Panc1 (cell line): ENCODE measurements at regions not wholly inside any gene's neighbourhood (a gene's known extent, or its start where the extent isn't known, plus 50 kb on each side); places are given as distances from the start of the nearest gene placed in this dataset.

ENCODE experiments used
- ATAC-seq: fragments of 200-7000 bp; cut with Tn5 transposase; 2 replicates; pipeline ENCODE4 v1.9.1; 2020; ENCODE audit warnings: mild to moderate bottlenecking, moderate library complexity
- BruUV-seq: library from RNA; stranded (reverse); fragments of 400-500 nt; replicated peaks from 2 replicates; lab custom pipeline; 2021; lab: Mats Ljungman, UMichigan
- CTCF ChIA-PET: fragments of 300-600 bp; sonication (Branson Sonifier 250); formaldehyde crosslinking; loops from one replicate; lab custom pipeline; 2022; ENCODE audit warnings: antibody characterized with exemption; lab: Charles Lee
- POLR2A ChIA-PET: fragments of 300-600 bp; sonication (Branson Sonifier 250); formaldehyde crosslinking; loops from one replicate; lab custom pipeline; 2022; ENCODE audit warnings: antibody characterized with exemption; lab: Charles Lee
- DNase-seq: peaks from one replicate; pipeline ENCODE4 v3.0.0-alpha.2; 2010; ENCODE audit warnings: low read depth, low spot score
- H3K27ac ChIP-seq: 2 replicates; pipeline ENCODE4 v1.5.1; 2011; ENCODE audit warnings: mild to moderate bottlenecking, low read length, inconsistent platforms
- H3K27me3 ChIP-seq: fragments of 200-500 bp; sonication (Bioruptor generic); 2 replicates; pipeline ENCODE4 v1.6.0; 2014; ENCODE audit warnings: low read length, inconsistent platforms; ENCODE audit not compliant: control insufficient read depth, insufficient read depth
- H3K36me3 ChIP-seq: fragments of 200-500 bp; sonication (Bioruptor generic); 2 replicates; pipeline ENCODE4 v1.5.1; 2014; ENCODE audit warnings: inconsistent platforms, mild to moderate bottlenecking, low read length, moderate library complexity; ENCODE audit not compliant: control insufficient read depth, insufficient read depth
- H3K4me1 ChIP-seq: 2 replicates; pipeline ENCODE4 v1.5.1; 2011; ENCODE audit warnings: inconsistent platforms, mild to moderate bottlenecking, low read length, moderate library complexity; ENCODE audit not compliant: control insufficient read depth, insufficient read depth
- H3K4me3 ChIP-seq, 2 experiments: 2 replicates each; pipeline ENCODE4 v1.5.1; 2011 to 2012; ENCODE audit warnings: low read depth in 2 of 2, low read length in 2 of 2, mild to moderate bottlenecking in 2 of 2, inconsistent platforms in 1 of 2, moderate library complexity in 1 of 2
- H3K9me3 ChIP-seq: fragments of 200-500 bp; sonication (Bioruptor generic); 2 replicates; pipeline ENCODE4 v1.5.1; 2014; ENCODE audit warnings: low read depth, mild to moderate bottlenecking, inconsistent platforms, low read length, moderate library complexity; ENCODE audit not compliant: control insufficient read depth, insufficient read depth
- CTCF ChIP-seq: fragments of 450-650 bp; IDR thresholded peaks from 2 replicates; pipeline ENCODE4 v1.5.1; 2017; ENCODE audit warnings: mild to moderate bottlenecking
- POLR2AphosphoS5 ChIP-seq: IDR thresholded peaks from 2 replicates; pipeline ENCODE4 v1.6.1; 2012; ENCODE audit warnings: mild to moderate bottlenecking, low read depth, low read length, moderate library complexity
- REST ChIP-seq, 2 experiments: IDR thresholded peaks; 2 replicates each; pipeline ENCODE4 v1.6.1; 2011 to 2012; ENCODE audit warnings: low read depth in 2 of 2, control low read depth in 1 of 2, low read length in 1 of 2, mild to moderate bottlenecking in 1 of 2, moderate library complexity in 1 of 2; ENCODE audit not compliant: insufficient read depth in 1 of 2
- SIN3A ChIP-seq: IDR thresholded peaks from 2 replicates; pipeline ENCODE4 v1.6.1; 2012; ENCODE audit warnings: low read depth, mild to moderate bottlenecking, low read length, moderate library complexity, borderline replicate concordance; ENCODE audit not compliant: insufficient read depth
- TCF7L2 ChIP-seq: IDR thresholded peaks from 2 replicates; pipeline ENCODE4 v1.6.1; 2011; ENCODE audit warnings: mild to moderate bottlenecking, low read depth, low read length, inconsistent platforms
- in situ Hi-C: cut with HindIII; loops from 2 replicates; pipeline ENCODE4 v1.10.0; 2016; ENCODE audit warnings: low sequenced_read_pairs, low pct_unique_long_range_greater_than_20kb
- intact Hi-C: fragments of 100-400 bp; cut with micrococcal nuclease; formaldehyde crosslinking; loops from one replicate; pipeline ENCODE4 v1.10.0; 2022; ENCODE audit not compliant: unreplicated experiment

GRCh38 chr6:11419763-11420453 lies 117.6 kb upstream of the TMEM170B start:
- TF ChIP-seq POLR2AphosphoS5 (no peak), CTCF (no peak), REST (IDR thresholded peaks at IDR 0.05; ENCODE audit: insufficient read depth in 1 of 2, low read depth in 2 of 2, low read length in 1 of 2) (no peak), TCF7L2 (no peak), SIN3A (no peak)
- BruUV-seq = no TSS peak
- no peaks in the 10 kb centered on the region for H3K9me3 ChIP-seq
- H3K4me1 ChIP-seq = no peaks in the 10 kb centered on the region
- no peaks in the 10 kb centered on the region for H3K36me3 ChIP-seq
- no peak for ATAC-seq
- intact Hi-C loops = no loop called here
- DNase-seq = no peak
- POLR2A ChIA-PET = no interaction called here
- no peaks in the 10 kb centered on the region for H3K27me3 ChIP-seq
- CTCF ChIA-PET = no interaction called here
- in situ Hi-C loops = no loop called here
- H3K4me3 ChIP-seq = no peak overlapping the region
- no peak overlapping the region for H3K27ac ChIP-seq

- POLR2A ChIA-PET = no interaction called here
- BruUV-seq = no TSS peak
- Histone ChIP-seq H3K9me3 (no peaks in the 10 kb centered on the region), H3K4me1 (no peaks in the 10 kb centered on the region), H3K27me3 (no peaks in the 10 kb centered on the region), H3K36me3 (no peaks in the 10 kb centered on the region), H3K27ac (no peak overlapping the region), H3K4me3 (no peak overlapping the region)
- in situ Hi-C loops (no loop called here), intact Hi-C loops (no loop called here)
- CTCF ChIA-PET = no interaction called here
- DNase-seq (no peak), ATAC-seq (no peak)
- TF ChIP-seq TCF7L2 = no peak
- TF ChIP-seq CTCF = no peak
- no peak for TF ChIP-seq REST (IDR thresholded peaks at IDR 0.05; ENCODE audit: insufficient read depth in 1 of 2, low read depth in 2 of 2, low read length in 1 of 2)
- TF ChIP-seq POLR2AphosphoS5 = no peak
- no peak for TF ChIP-seq SIN3A
Measured at GRCh38 chr6:11418290-11418905, 119.2 kb upstream of the TMEM170B start.
